Gastroesophageal sphincter (tissue), 3 donors: ENCODE measurements at regions not wholly inside any gene's neighbourhood (a gene's known extent, or its start where the extent isn't known, plus 50 kb on each side); places are given as distances from the start of the nearest gene placed in this dataset.

ENCODE experiments used
- CTCF ChIP-seq, 4 experiments: fragments of 200-600 bp in 2 of 4; fragments of 450-650 bp in 2 of 4; sonication (generic) in 1 of 4; IDR thresholded peaks; one replicate each; pipeline ENCODE4 v1.5.1; 2017 to 2019; ENCODE audit warnings: antibody characterized with exemption in 4 of 4, mild to moderate bottlenecking in 2 of 4, moderate library complexity in 2 of 4
- EP300 ChIP-seq: sonication (generic); formaldehyde crosslinking; IDR thresholded peaks from one replicate; pipeline ENCODE4 v1.6.1; 2017; ENCODE audit warnings: antibody characterized with exemption, mild to moderate bottlenecking
- POLR2A ChIP-seq, 2 donors: fragments of 450-650 bp; IDR thresholded peaks; one replicate each; pipeline ENCODE4 v1.6.1; 2017; ENCODE audit warnings: antibody characterized with exemption in 2 of 2, mild to moderate bottlenecking in 2 of 2, moderate library complexity in 1 of 2
- POLR2AphosphoS5 ChIP-seq: sonication (generic); formaldehyde crosslinking; IDR thresholded peaks from one replicate; pipeline ENCODE4 v1.6.1; 2017; ENCODE audit warnings: antibody characterized with exemption

GRCh38 chr13:39876258-39876657 is 220.8 kb downstream of the COG6 start:
- TF ChIP-seq CTCF (IDR thresholded peaks at IDR 0.05) (no peak), POLR2A (IDR thresholded peaks at IDR 0.05) (no peak), POLR2AphosphoS5 (no peak), EP300 (no peak)
